ENCODE measurements at regions not wholly inside any gene's neighbourhood (a gene's known extent, or its start where the extent isn't known, plus 50 kb on each side); places are given as distances from the start of the nearest gene placed in this dataset.

DNA sequence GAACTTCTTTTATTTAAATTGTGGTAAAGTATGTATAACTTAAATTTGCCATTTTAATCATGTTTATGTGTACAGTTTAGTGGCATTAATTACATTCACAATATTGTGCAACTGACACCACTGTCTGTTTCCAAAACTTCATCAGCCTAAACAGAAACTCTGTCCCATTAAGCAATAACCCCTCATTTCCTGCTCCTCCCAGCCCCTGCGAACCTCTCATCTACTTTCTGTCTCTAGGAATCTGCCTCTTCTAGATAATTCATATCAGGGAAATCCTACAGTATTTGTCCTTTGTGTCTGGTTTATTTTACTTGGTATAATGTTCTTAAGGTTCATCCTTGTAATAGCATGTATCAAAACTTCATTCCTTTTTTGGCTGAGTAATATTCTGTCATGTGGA lies 75.1 kb downstream of the BOLA3 start:
- DNase-seq (no peak), ATAC-seq (replicated peaks) (no peak)
- Mint-ChIP-seq H3K4me1 (ENCODE audit: low read depth in 2 of 2) (peaks cover 2 to 11% of the 10 kb centered on the region in 2 donors), H3K4me3 (no peak overlapping the region), H3K36me3 (ENCODE audit: insufficient read depth) (peaks cover 15% of the 10 kb centered on the region), H3K27me3 (no peaks in the 10 kb centered on the region), H3K27ac (no peak overlapping the region), H3K9me3 (no peaks in the 10 kb centered on the region)

- ATAC-seq (replicated peaks) (no peak), DNase-seq (no peak)
- Mint-ChIP-seq H3K36me3 (ENCODE audit: insufficient read depth) (peaks cover 15% of the 10 kb centered on the region), H3K27ac (no peak overlapping the region), H3K9me3 (no peaks in the 10 kb centered on the region), H3K4me1 (ENCODE audit: low read depth in 2 of 2) (peaks cover 2 to 8% of the 10 kb centered on the region in 2 donors), H3K27me3 (no peaks in the 10 kb centered on the region), H3K4me3 (no peak overlapping the region)
Measured at GRCh38 chr2:74074487-74074886, 73.2 kb downstream of the BOLA3 start.

GRCh38 chr2:74076074-74076470 lies 71.6 kb downstream of the BOLA3 start:
- Mint-ChIP-seq H3K27me3 (no peaks in the 10 kb centered on the region), H3K4me1 (ENCODE audit: low read depth in 2 of 2) (peaks cover 2 to 8% of the 10 kb centered on the region in 2 donors), H3K36me3 (ENCODE audit: insufficient read depth) (peaks cover 13% of the 10 kb centered on the region), H3K9me3 (no peaks in the 10 kb centered on the region), H3K4me3 (no peak overlapping the region), H3K27ac (peak overlapping the region in 1 of 2 donors; percentile 71)
- DNase-seq = no peak
- no peak for ATAC-seq (replicated peaks)

GRCh38 chr2:74077636-74078035 lies 70.1 kb downstream of the BOLA3 start:
- Mint-ChIP-seq H3K27ac (peak overlapping the region in 1 of 2 donors; percentile 65), H3K4me1 (ENCODE audit: low read depth in 2 of 2) (peaks cover 5% of the 10 kb centered on the region in 2 donors)
- DNase-seq = no peak

DNA sequence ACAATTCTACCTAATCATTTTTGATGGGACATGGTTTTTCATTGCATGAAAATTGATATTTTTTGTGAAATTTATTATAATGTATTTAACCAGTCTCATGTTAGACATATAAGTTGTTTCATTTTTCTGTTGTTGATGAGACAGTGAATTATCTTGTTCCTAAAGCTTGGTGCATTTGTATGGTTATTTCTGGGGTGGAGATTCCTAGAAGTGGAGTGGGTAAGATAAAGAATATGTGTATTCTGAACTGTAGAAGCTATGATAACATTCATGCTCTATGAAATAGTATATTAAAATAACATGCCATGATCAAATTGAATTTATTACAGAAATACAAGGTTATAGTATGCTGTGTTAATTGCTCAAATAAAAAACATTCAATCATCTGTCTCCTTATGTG lies 69.2 kb downstream of the BOLA3 start:
- DNase-seq = no peak
- Mint-ChIP-seq H3K4me1 (ENCODE audit: low read depth in 2 of 2) (peaks cover 4 to 5% of the 10 kb centered on the region in 2 donors), H3K27me3 (no peaks in the 10 kb centered on the region), H3K4me3 (no peak overlapping the region), H3K9me3 (no peaks in the 10 kb centered on the region), H3K27ac (no peak overlapping the region), H3K36me3 (ENCODE audit: insufficient read depth) (peaks cover 12% of the 10 kb centered on the region)
- no peak for ATAC-seq (replicated peaks)

More at GRCh38 chr2:74077636-74078035, 70.1 kb downstream of the BOLA3 start:
- no peak for ATAC-seq (replicated peaks)
- no peak overlapping the region for H3K4me3 Mint-ChIP-seq
- H3K9me3 Mint-ChIP-seq = no peaks in the 10 kb centered on the region
- H3K36me3 Mint-ChIP-seq (ENCODE audit: insufficient read depth) = peaks cover 15% of the 10 kb centered on the region
- H3K27me3 Mint-ChIP-seq = no peaks in the 10 kb centered on the region

DNA sequence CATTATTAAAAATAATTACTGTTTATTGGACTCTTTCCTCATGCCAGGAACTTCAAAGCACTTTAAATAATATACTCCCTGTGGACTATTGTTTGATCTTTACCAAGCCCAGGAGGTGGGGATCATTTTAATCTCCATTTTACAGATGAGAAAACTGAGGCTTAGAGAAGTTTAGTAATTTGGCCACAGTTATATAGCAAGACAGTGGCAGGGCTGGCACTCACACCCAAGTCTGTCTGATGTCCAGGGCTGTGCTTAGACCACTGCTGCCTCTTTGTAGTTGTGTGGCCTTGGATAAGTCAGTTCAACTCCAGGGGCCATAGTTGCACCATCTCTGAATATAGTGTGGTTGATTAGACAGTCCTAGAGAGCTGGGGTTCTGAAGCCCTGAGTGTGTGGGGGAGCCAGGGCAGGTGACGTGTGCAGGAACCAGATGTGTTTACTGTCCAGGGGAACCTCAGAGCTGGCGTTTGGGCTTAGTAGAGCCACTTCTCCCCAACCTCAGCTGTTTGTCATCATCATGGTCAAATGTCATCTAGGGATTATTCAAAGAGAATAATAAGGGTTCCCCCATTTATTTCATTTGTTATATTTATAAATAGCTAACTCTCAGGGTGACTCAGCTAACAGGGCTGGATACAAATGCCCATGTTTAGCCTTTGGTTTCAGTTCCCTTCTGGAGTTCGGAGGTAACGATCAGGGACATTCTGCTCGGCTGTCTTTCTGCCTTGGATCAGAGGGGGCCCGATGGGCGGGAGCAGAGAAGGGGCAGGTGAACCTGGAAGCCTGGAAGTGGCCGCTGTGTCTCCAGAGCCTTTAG lies 68.0 kb downstream of the BOLA3 start:
- Mint-ChIP-seq H3K27me3 (no peaks in the 10 kb centered on the region), H3K9me3 (no peaks in the 10 kb centered on the region), H3K27ac (peak overlapping the region in 1 of 2 donors; percentile 77), H3K4me3 (no peak overlapping the region), H3K36me3 (ENCODE audit: insufficient read depth) (peaks cover 15% of the 10 kb centered on the region), H3K4me1 (ENCODE audit: low read depth in 2 of 2) (peaks cover 0 to 4% of the 10 kb centered on the region in 2 donors)
- ATAC-seq (replicated peaks) = no peak
- DNase-seq = no peak

- no peak overlapping the region for H3K27ac Mint-ChIP-seq
- peaks cover 0 to 4% of the 10 kb centered on the region in 2 donors for H3K4me1 Mint-ChIP-seq (ENCODE audit: low read depth in 2 of 2)
- H3K9me3 Mint-ChIP-seq = no peaks in the 10 kb centered on the region
- DNase-seq (no peak), ATAC-seq (replicated peaks) (no peak)
- no peaks in the 10 kb centered on the region for H3K27me3 Mint-ChIP-seq
- H3K4me3 Mint-ChIP-seq = no peak overlapping the region
- H3K36me3 Mint-ChIP-seq (ENCODE audit: insufficient read depth) = peaks cover 17% of the 10 kb centered on the region
Measured at GRCh38 chr2:74080346-74080745, 67.4 kb downstream of the BOLA3 start.

- no peak for ATAC-seq (replicated peaks)
- Mint-ChIP-seq H3K27ac (peak overlapping the region; percentile 2 to 33), H3K9me3 (no peaks in the 10 kb centered on the region), H3K36me3 (ENCODE audit: insufficient read depth) (peaks cover 25% of the 10 kb centered on the region), H3K4me1 (ENCODE audit: low read depth in 2 of 2) (peaks cover 0 to 4% of the 10 kb centered on the region in 2 donors), H3K27me3 (no peaks in the 10 kb centered on the region), H3K4me3 (no peak overlapping the region)
- no peak for DNase-seq
Measured at GRCh38 chr2:74081030-74081762, 66.5 kb downstream of the BOLA3 start.

GRCh38 chr2:74081763-74082110 lies 66.0 kb downstream of the BOLA3 start:
- peaks cover 0 to 4% of the 10 kb centered on the region in 2 donors for H3K4me1 Mint-ChIP-seq (ENCODE audit: low read depth in 2 of 2)
- peak overlapping the region; percentile 2 to 33 for H3K27ac Mint-ChIP-seq
- H3K4me3 Mint-ChIP-seq = no peak overlapping the region
- no peak for ATAC-seq (replicated peaks)
- no peaks in the 10 kb centered on the region for H3K9me3 Mint-ChIP-seq
- no peaks in the 10 kb centered on the region for H3K27me3 Mint-ChIP-seq
- peaks cover 23% of the 10 kb centered on the region for H3K36me3 Mint-ChIP-seq (ENCODE audit: insufficient read depth)
- no peak for DNase-seq

DNA sequence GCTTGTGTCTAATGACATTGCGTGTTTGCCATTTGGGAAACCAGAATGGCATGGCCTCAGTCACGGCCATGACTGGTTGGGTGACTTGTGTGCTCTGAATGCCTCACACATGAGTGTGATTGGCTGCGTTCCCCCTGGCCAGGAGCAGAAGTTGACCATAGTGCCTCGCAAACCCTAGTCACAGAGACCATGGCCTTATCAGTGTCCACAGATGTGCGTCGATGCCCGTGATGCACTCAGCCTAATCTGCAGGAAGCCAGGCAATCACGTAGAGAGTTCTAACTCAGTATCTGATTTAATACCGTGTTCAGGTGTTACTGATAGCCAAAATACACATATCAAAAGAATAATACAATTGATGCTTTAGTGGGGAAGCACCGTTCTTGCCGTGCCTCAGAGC lies 64.0 kb downstream of the BOLA3 start:
- DNase-seq (no peak), ATAC-seq (replicated peaks) (no peak)
- H3K27ac Mint-ChIP-seq = no peak overlapping the region
- peaks cover 31% of the 10 kb centered on the region for H3K36me3 Mint-ChIP-seq (ENCODE audit: insufficient read depth)
- H3K4me1 Mint-ChIP-seq (ENCODE audit: low read depth in 2 of 2) = peaks cover 0 to 4% of the 10 kb centered on the region in 2 donors
- no peak overlapping the region for H3K4me3 Mint-ChIP-seq
- H3K27me3 Mint-ChIP-seq = no peaks in the 10 kb centered on the region
- no peaks in the 10 kb centered on the region for H3K9me3 Mint-ChIP-seq

All from effector memory CD8-positive, alpha-beta T cell (primary cell).